Hypothalamus (tissue), 51 donors: ENCODE measurements at regions not wholly inside any gene's neighbourhood (a gene's known extent, or its start where the extent isn't known, plus 50 kb on each side); places are given as distances from the start of the nearest gene placed in this dataset.

Experiments used
- DNase-seq, 51 donors: peaks; one replicate each; lab custom pipeline; 2025; lab: John Stamatoyannopoulos, UW

GRCh38 chr6:114592506-114592905 lies 249.7 kb upstream of the HS3ST5 start:
- no peak for DNase-seq

GRCh38 chr6:114588726-114589125 lies 245.9 kb upstream of the HS3ST5 start:
- no peak for DNase-seq

- no peak for DNase-seq
Measured at GRCh38 chr6:114586298-114586697, 243.5 kb upstream of the HS3ST5 start.

GRCh38 chr6:114581293-114581692 lies 238.5 kb upstream of the HS3ST5 start:
- no peak for DNase-seq

GRCh38 chr6:114580882-114581281 lies 238.1 kb upstream of the HS3ST5 start:
- no peak for DNase-seq

- no peak for DNase-seq
Measured at GRCh38 chr6:114579486-114579885, 236.7 kb upstream of the HS3ST5 start.

GRCh38 chr6:114577109-114577508 lies 234.3 kb upstream of the HS3ST5 start:
- no peak for DNase-seq

- no peak for DNase-seq
Measured at GRCh38 chr6:114576330-114576729, 233.5 kb upstream of the HS3ST5 start.

GRCh38 chr6:114569669-114570068 lies 226.8 kb upstream of the HS3ST5 start:
- DNase-seq, result no peak

GRCh38 chr6:114564302-114564933 lies 221.6 kb upstream of the HS3ST5 start:
- no peak for DNase-seq

GRCh38 chr6:114559419-114559818 lies 216.6 kb upstream of the HS3ST5 start:
- no peak for DNase-seq

- DNase-seq, result no peak
Measured at GRCh38 chr6:114558153-114558552, 215.3 kb upstream of the HS3ST5 start.

- no peak for DNase-seq
Measured at GRCh38 chr6:114556846-114557488, 214.1 kb upstream of the HS3ST5 start.

- DNase-seq, result no peak
Measured at GRCh38 chr6:114550316-114550715, 207.5 kb upstream of the HS3ST5 start.

- DNase-seq, result no peak
Measured at GRCh38 chr6:114543696-114544095, 200.9 kb upstream of the HS3ST5 start.

GRCh38 chr6:114541794-114542193 lies 199.0 kb upstream of the HS3ST5 start:
- DNase-seq, result no peak

- DNase-seq, result no peak
Measured at GRCh38 chr6:114537977-114538376, 195.2 kb upstream of the HS3ST5 start.

- no peak for DNase-seq
Measured at GRCh38 chr6:114534813-114535212, 192.0 kb upstream of the HS3ST5 start.

GRCh38 chr6:114524081-114524480 lies 181.3 kb upstream of the HS3ST5 start:
- DNase-seq, result no peak

- DNase-seq, result no peak
Measured at GRCh38 chr6:114523508-114523907, 180.7 kb upstream of the HS3ST5 start.

- DNase-seq, result no peak
Measured at GRCh38 chr6:114521926-114522325, 179.1 kb upstream of the HS3ST5 start.

- DNase-seq, result no peak
Measured at GRCh38 chr6:114520976-114521375, 178.2 kb upstream of the HS3ST5 start.

GRCh38 chr6:114514170-114514569 lies 171.3 kb upstream of the HS3ST5 start:
- DNase-seq, result no peak
